ENCODE measurements at regions not wholly inside any gene's neighbourhood (a gene's known extent, or its start where the extent isn't known, plus 50 kb on each side); places are given as distances from the start of the nearest gene placed in this dataset.

DNA sequence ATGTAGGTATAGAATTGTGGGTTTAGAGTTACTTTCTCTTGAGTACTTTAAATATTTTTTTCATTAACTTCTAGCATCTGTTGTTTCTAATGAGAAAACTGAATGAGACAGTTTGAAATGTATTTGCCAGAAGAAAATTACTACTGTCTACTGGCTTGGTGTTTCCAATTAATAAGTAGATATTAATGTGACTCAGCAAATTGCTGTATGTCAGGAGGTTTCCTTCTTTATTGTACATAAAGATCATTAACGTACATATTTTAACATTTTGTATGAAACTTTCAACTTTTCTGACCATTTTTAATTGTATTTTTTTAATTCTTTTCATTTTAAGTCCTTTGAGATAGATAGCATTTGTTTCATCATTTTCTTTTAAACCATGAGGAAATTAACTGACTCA is 135.1 kb upstream of the SLC22A23 start:
- TF ChIP-seq POLR2AphosphoS5 (IDR thresholded peaks at IDR 0.05): no peak
- no peak for TF ChIP-seq POLR2A (IDR thresholded peaks at IDR 0.05)
- no peak for TF ChIP-seq EP300 (IDR thresholded peaks at IDR 0.05)
- TF ChIP-seq, protein P1, sequence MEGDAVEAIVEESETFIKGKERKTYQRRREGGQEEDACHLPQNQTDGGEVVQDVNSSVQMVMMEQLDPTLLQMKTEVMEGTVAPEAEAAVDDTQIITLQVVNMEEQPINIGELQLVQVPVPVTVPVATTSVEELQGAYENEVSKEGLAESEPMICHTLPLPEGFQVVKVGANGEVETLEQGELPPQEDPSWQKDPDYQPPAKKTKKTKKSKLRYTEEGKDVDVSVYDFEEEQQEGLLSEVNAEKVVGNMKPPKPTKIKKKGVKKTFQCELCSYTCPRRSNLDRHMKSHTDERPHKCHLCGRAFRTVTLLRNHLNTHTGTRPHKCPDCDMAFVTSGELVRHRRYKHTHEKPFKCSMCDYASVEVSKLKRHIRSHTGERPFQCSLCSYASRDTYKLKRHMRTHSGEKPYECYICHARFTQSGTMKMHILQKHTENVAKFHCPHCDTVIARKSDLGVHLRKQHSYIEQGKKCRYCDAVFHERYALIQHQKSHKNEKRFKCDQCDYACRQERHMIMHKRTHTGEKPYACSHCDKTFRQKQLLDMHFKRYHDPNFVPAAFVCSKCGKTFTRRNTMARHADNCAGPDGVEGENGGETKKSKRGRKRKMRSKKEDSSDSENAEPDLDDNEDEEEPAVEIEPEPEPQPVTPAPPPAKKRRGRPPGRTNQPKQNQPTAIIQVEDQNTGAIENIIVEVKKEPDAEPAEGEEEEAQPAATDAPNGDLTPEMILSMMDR (IDR thresholded peaks at IDR 0.05): no peak
- Histone ChIP-seq H3K27me3 (no peaks in the 10 kb centered on the region), H3K36me3 (no peaks in the 10 kb centered on the region), H3K9me3 (peaks cover 0 to 7% (median 0%) of the 10 kb centered on the region in 3 donors), H3K4me3 (no peak overlapping the region), H3K27ac (peak overlapping the region in 1 of 4 donors; percentile 63), H3K4me1 (peaks cover 0 to 3% (median 3%) of the 10 kb centered on the region in 3 donors)
- 71% methylated on average over 1 of the region's 1 CpG; no CpG with 5 or more reads in 1 of the 2 donors for WGBS, 2 donors (ENCODE audit: low coverage in 1 of 2)
- ATAC-seq: no peak

DNA sequence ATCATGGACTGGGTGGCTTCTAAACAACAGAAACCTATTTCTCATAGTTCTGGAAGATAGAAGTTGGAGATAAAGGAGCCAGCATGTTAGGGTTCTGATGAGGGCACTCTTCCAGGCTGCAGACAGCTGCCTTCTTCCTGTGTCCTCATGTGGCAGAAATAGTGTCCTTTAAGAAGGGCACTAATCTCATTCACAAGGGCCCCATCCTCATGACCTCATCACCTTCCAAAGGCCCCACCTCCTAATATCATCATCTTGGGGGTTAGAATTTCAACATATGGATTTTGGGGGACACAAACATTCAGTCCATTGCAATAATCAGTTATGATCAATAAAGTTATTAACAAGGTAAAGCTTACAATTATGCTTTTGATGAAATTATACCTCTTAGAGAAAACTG is 130.8 kb upstream of the SLC22A23 start:
- H3K27me3 ChIP-seq: no peaks in the 10 kb centered on the region
- H3K4me1 ChIP-seq: peaks cover 0 to 1% (median 0%) of the 10 kb centered on the region in 3 donors
- H3K9me3 ChIP-seq: peaks cover 0 to 7% (median 0%) of the 10 kb centered on the region in 3 donors
- no peaks in the 10 kb centered on the region for H3K36me3 ChIP-seq
- ATAC-seq: no peak
- no peak overlapping the region for H3K4me3 ChIP-seq
- H3K27ac ChIP-seq: no peak overlapping the region
- TF ChIP-seq POLR2AphosphoS5 (IDR thresholded peaks at IDR 0.05): no peak
- TF ChIP-seq, protein P1 (IDR thresholded peaks at IDR 0.05): no peak

DNA sequence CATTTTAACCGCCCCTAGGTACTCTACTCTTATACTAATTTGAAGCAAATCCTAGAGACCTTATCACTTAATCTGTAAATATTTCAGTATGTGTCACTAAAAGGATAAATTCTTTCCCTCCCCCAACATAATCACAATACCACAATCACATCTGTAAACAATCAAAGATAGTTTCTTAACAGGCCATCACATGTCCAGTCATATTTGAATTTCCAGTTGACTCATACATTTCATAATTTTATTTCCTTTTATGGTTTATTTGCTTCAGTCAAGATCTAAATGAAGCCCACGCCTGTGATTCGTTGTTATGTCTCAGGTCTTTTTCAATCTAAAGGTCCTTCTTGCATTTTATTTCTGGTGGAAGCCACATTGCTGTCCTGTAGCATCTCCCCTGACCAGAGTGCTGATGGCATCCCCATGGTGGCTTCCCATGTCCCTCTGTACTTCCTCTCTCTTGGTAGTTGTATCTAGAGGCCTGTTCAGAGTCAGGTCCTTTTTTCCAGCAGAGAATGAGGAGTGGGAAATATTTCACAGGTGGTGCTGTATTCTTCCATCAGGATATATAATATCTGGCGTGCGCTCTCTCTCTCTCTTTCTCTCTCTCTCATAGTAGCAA is 128.6 kb upstream of the SLC22A23 start:
- TF ChIP-seq, protein P1 (IDR thresholded peaks at IDR 0.05): no peak
- no peak for TF ChIP-seq EP300 (IDR thresholded peaks at IDR 0.05)
- no peak for TF ChIP-seq POLR2A (IDR thresholded peaks at IDR 0.05)
- no peak for TF ChIP-seq POLR2AphosphoS5 (IDR thresholded peaks at IDR 0.05)
- no peaks in the 10 kb centered on the region for H3K36me3 ChIP-seq
- no peak overlapping the region for H3K27ac ChIP-seq
- WGBS, 2 donors (ENCODE audit: low coverage in 1 of 2): 83 to 91% methylated on average over 5 of the region's 5 CpGs
- H3K27me3 ChIP-seq: no peaks in the 10 kb centered on the region
- H3K4me1 ChIP-seq: no peaks in the 10 kb centered on the region
- H3K4me3 ChIP-seq: no peak overlapping the region
- H3K9me3 ChIP-seq: peaks cover 0 to 7% (median 0%) of the 10 kb centered on the region in 3 donors
- no peak for ATAC-seq

DNA sequence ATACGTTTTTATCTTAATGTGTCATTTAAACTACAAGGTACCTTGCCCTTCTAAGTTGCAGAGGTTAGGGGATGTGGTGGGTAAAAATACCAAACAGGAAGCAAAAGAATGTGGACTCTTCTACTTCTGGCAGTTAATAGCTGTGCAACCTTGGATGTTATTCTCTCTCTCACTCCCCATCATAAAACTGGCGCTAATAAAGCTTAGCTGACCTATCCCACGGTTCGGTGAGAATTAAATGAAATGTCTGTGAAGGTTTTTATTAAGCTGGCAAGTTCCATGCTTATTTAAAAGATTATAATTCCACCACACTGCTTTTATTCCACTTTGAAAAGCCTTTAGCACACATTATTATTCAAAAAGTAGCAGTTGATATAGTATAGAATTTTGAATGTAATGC is 127.8 kb upstream of the SLC22A23 start:
- Histone ChIP-seq H3K4me3 (no peak overlapping the region), H3K9me3 (peaks cover 0 to 7% (median 0%) of the 10 kb centered on the region in 3 donors), H3K27me3 (no peaks in the 10 kb centered on the region), H3K36me3 (no peaks in the 10 kb centered on the region), H3K27ac (no peak overlapping the region), H3K4me1 (no peaks in the 10 kb centered on the region)
- 27 to 44% methylated on average over 3 to 4 of the region's 4 CpGs for WGBS, 2 donors (ENCODE audit: low coverage in 1 of 2)
- TF ChIP-seq POLR2A (IDR thresholded peaks at IDR 0.05) (no peak), POLR2AphosphoS5 (IDR thresholded peaks at IDR 0.05) (no peak), EP300 (IDR thresholded peaks at IDR 0.05) (no peak)
- TF ChIP-seq, protein P1 (IDR thresholded peaks at IDR 0.05): no peak
- ATAC-seq: no peak

DNA sequence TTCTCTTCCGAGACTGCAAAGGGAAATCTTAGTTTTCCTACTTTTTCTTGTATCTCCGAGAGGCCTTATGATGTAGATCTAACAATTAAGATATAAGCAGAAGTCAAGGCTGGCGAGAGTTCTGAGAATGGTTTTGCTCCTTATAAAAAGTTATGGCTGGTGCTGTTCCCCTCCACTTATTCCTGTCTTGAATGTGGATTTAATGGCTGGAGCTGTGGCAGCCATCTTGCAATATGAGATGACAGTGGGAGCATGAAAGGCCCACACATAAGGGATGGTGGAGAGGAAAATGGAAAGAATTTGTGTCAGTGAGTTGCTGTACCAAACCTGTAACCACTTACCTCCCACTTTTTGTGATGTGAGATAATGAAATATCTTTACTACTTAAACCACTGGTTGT is 124.6 kb upstream of the SLC22A23 start:
- WGBS, 2 donors (ENCODE audit: low coverage in 1 of 2): 100% methylated on average over 1 of the region's 3 CpGs
- Histone ChIP-seq H3K27ac (no peak overlapping the region), H3K9me3 (no peaks in the 10 kb centered on the region), H3K4me1 (no peaks in the 10 kb centered on the region), H3K36me3 (no peaks in the 10 kb centered on the region), H3K27me3 (no peaks in the 10 kb centered on the region), H3K4me3 (no peak overlapping the region)
- TF ChIP-seq EP300 (IDR thresholded peaks at IDR 0.05): no peak
- TF ChIP-seq, protein P1 (IDR thresholded peaks at IDR 0.05): no peak
- TF ChIP-seq POLR2AphosphoS5 (IDR thresholded peaks at IDR 0.05): no peak
- no peak for TF ChIP-seq POLR2A (IDR thresholded peaks at IDR 0.05)
- ATAC-seq: no peak

Measured in gastroesophageal sphincter (tissue), 4 donors.